Mesendoderm (in vitro differentiated cells): ENCODE measurements at regions not wholly inside any gene's neighbourhood (a gene's known extent, or its start where the extent isn't known, plus 50 kb on each side); places are given as distances from the start of the nearest gene placed in this dataset.

Experiments used
- DNase-seq: peaks from one replicate; pipeline ENCODE4 v3.0.0; 2013
- H2AK5ac ChIP-seq: 2 replicates; pipeline ENCODE4 v1.6.1; 2013; ENCODE audit warnings: low read length, inconsistent platforms
- H2BK120ac ChIP-seq: 2 replicates; pipeline ENCODE4 v1.6.1; 2013; ENCODE audit warnings: low read depth, mild to moderate bottlenecking, low read length, moderate library complexity, mixed read lengths
- H2BK15ac ChIP-seq: replicated peaks from 2 replicates; pipeline ENCODE4 v1.6.1; 2013; ENCODE audit warnings: low read depth, mild to moderate bottlenecking, moderate library complexity
- H2BK5ac ChIP-seq: 2 replicates; pipeline ENCODE4 v1.6.1; 2013; ENCODE audit warnings: low read length, inconsistent platforms
- H3K18ac ChIP-seq: 2 replicates; pipeline ENCODE4 v1.6.1; 2013; ENCODE audit warnings: mild to moderate bottlenecking, low read length, mixed read lengths
- H3K23ac ChIP-seq: one replicate; pipeline ENCODE4 v1.6.1; 2013; ENCODE audit warnings: low read length
- H3K27ac ChIP-seq: 2 replicates; pipeline ENCODE4 v1.5.1; 2013; ENCODE audit warnings: low read depth, mild to moderate bottlenecking, inconsistent platforms, low read length, moderate library complexity
- H3K27me3 ChIP-seq: 2 replicates; pipeline ENCODE4 v1.6.1; 2013; ENCODE audit warnings: low read length, control low read depth, mild to moderate bottlenecking, inconsistent platforms; ENCODE audit not compliant: insufficient read depth, poor library complexity
- H3K36me3 ChIP-seq: 2 replicates; pipeline ENCODE4 v1.6.1; 2013; ENCODE audit warnings: low read length, inconsistent platforms; ENCODE audit not compliant: control insufficient read depth, insufficient read depth
- H3K4ac ChIP-seq: one replicate; pipeline ENCODE4 v1.6.1; 2013; ENCODE audit warnings: low read depth, mild to moderate bottlenecking, low read length, moderate library complexity
- H3K4me1 ChIP-seq: 2 replicates; pipeline ENCODE4 v1.6.1; 2013; ENCODE audit warnings: low read depth, low read length, inconsistent platforms; ENCODE audit not compliant: control insufficient read depth
- H3K4me2 ChIP-seq: 2 replicates; pipeline ENCODE4 v1.6.1; 2013; ENCODE audit warnings: low read length
- H3K4me3 ChIP-seq: 2 replicates; pipeline ENCODE4 v1.5.1; 2013; ENCODE audit warnings: mild to moderate bottlenecking, low read length
- H3K56ac ChIP-seq: one replicate; pipeline ENCODE4 v1.6.1; 2013; ENCODE audit warnings: low read length
- H3K79me1 ChIP-seq: 2 replicates; pipeline ENCODE4 v1.6.1; 2013; ENCODE audit warnings: low read length, inconsistent platforms
- H3K79me2 ChIP-seq: 2 replicates; pipeline ENCODE4 v1.6.1; 2013; ENCODE audit warnings: mild to moderate bottlenecking, low read length; ENCODE audit not compliant: control insufficient read depth, insufficient read depth
- H3K9ac ChIP-seq: 2 replicates; pipeline ENCODE4 v1.6.1; 2013; ENCODE audit warnings: low read length, inconsistent platforms
- H4K5ac ChIP-seq: one replicate; pipeline ENCODE4 v1.6.1; 2013; ENCODE audit warnings: low read length
- H4K8ac ChIP-seq: one replicate; pipeline ENCODE4 v1.6.1; 2013; ENCODE audit warnings: low read depth, mild to moderate bottlenecking, control low read depth, low read length, moderate library complexity
- WGBS: extraction: QIAGEN DNeasy Blood & Tissue Kit; methylation state at CpG from one replicate; pipeline ENCODE4 v1.1.7; 2013; ENCODE audit warnings: low lambda C conversion rate, missing lambda C conversion rate; ENCODE audit not compliant: insufficient coverage; ENCODE audit errors: extremely low coverage; 5-methylcytosine and 5-hydroxymethylcytosine counted together

DNA sequence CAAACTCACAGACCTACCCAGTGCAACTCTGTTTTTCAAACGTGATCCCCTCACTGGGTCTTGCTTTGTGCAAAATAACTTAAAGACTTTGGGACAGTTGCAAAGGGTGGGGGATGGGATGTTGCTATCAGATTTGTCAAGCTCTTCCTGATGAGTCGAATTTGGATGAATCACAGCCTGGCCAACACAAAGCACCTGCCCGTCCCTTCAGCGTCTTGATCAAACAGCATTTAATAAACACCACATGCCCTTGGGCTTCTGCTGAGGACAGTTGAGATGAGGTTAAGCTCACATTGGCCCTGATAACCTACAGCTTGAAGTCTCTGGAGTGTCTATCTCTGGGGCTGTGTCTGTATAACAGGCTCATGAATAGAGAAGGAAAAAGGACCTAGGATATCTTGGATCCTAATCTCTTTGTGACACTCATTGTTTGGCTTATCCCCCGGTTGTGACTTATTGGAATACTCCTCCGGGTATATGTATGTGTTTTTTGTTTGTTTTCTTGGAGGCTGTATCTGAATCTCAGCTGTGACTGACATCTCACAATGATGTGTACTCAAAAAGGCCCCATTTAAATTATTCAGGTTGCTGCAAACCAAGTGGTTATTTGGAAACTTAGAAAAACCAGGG is 132.6 kb upstream of the NAMPT start:
- H3K79me1 ChIP-seq: no peaks in the 10 kb centered on the region
- peaks cover 8% of the 10 kb centered on the region for H3K4me1 ChIP-seq
- no peak overlapping the region for H2AK5ac ChIP-seq
- no peak overlapping the region for H2BK15ac ChIP-seq
- no peak overlapping the region for H3K4me2 ChIP-seq
- H2BK120ac ChIP-seq: no peak overlapping the region
- no peak overlapping the region for H4K8ac ChIP-seq
- no peaks in the 10 kb centered on the region for H3K36me3 ChIP-seq
- H3K9ac ChIP-seq: no peak overlapping the region
- H3K4me3 ChIP-seq: no peak overlapping the region
- no peak overlapping the region for H3K56ac ChIP-seq
- no peak overlapping the region for H3K18ac ChIP-seq
- peak overlapping the region; percentile 75 for H3K27ac ChIP-seq
- no peaks in the 10 kb centered on the region for H3K79me2 ChIP-seq
- no peak overlapping the region for H3K4ac ChIP-seq
- no CpG with 5 or more reads among the region's 6 CpGs for WGBS
- no peak overlapping the region for H4K5ac ChIP-seq
- H3K23ac ChIP-seq: no peak overlapping the region
- no peaks in the 10 kb centered on the region for H3K27me3 ChIP-seq
- no peak overlapping the region for H2BK5ac ChIP-seq
- DNase-seq: peak; percentile 39

GRCh38 chr7:106416430-106416829 is 131.6 kb upstream of the NAMPT start:
- Histone ChIP-seq H2BK5ac (no peak overlapping the region), H3K18ac (no peak overlapping the region), H2AK5ac (no peak overlapping the region), H3K56ac (no peak overlapping the region), H3K36me3 (no peaks in the 10 kb centered on the region), H3K4me3 (no peak overlapping the region), H2BK120ac (no peak overlapping the region), H4K5ac (no peak overlapping the region), H3K4me1 (peaks cover 8% of the 10 kb centered on the region), H3K4ac (no peak overlapping the region), H3K79me2 (no peaks in the 10 kb centered on the region), H3K9ac (no peak overlapping the region), H4K8ac (no peak overlapping the region), H3K79me1 (no peaks in the 10 kb centered on the region), H3K4me2 (no peak overlapping the region), H3K27ac (no peak overlapping the region), H3K27me3 (no peaks in the 10 kb centered on the region), H3K23ac (no peak overlapping the region), H2BK15ac (no peak overlapping the region)
- DNase-seq: no peak

DNA sequence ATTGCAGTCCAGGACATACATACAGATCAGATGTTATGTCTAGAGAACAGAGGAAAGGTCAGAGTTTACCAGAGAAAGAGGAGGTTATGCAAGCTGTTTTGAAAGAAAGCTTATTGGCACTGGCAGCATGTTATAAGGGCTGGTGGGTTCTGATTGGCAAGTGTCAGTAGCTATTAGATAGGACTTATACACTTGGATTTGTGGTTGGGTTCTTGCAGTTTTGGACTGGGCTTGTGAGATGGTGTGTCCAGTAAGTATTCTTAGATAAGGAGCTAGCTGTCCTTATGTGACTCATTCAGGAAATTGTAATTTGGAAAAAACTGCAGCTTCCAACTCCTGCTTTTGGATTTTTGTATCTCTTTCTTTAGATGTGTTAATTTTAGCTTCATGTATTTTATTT is 130.7 kb upstream of the NAMPT start:
- Histone ChIP-seq H3K56ac (no peak overlapping the region), H2BK5ac (no peak overlapping the region)

DNA sequence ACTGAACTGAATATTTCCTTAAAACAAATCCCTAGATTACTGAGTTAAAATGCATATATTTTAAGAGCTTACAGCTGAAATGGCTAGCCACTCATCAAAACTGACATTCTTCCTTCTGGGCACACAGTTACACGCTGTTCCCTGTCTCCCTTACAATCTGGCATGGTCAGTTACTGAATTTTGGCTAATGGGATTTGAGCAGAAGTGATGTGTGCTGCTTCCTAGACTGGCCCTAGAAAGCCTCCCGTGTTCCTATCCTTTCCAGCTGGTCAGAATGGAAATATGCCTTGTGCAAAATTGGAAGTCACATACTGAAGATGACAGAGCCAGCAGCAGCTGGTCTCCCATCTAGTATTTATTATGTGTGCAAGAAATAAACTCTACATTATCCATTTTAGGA is 128.7 kb upstream of the NAMPT start:
- Histone ChIP-seq H3K27ac (no peak overlapping the region), H3K4me2 (no peak overlapping the region), H3K56ac (peak overlapping the region; percentile 51), H3K4me3 (no peak overlapping the region), H4K5ac (peak overlapping the region; percentile 50), H3K36me3 (no peaks in the 10 kb centered on the region), H3K4ac (no peak overlapping the region), H2AK5ac (no peak overlapping the region), H3K27me3 (no peaks in the 10 kb centered on the region), H4K8ac (no peak overlapping the region), H2BK120ac (no peak overlapping the region), H3K18ac (peak overlapping the region; percentile 12), H3K23ac (no peak overlapping the region), H3K4me1 (peaks cover 8% of the 10 kb centered on the region), H3K9ac (no peak overlapping the region), H3K79me2 (no peaks in the 10 kb centered on the region), H2BK15ac (no peak overlapping the region), H3K79me1 (no peaks in the 10 kb centered on the region), H2BK5ac (no peak overlapping the region)
- WGBS: no CpG with 5 or more reads among the region's 2 CpGs
- no peak for DNase-seq

More for the DNA sequence above, 130.7 kb upstream of the NAMPT start:
- Histone ChIP-seq H3K4me2 (no peak overlapping the region), H2BK15ac (no peak overlapping the region), H2AK5ac (no peak overlapping the region), H3K9ac (no peak overlapping the region), H3K4me1 (peaks cover 8% of the 10 kb centered on the region), H2BK120ac (no peak overlapping the region), H3K18ac (no peak overlapping the region), H3K79me1 (no peaks in the 10 kb centered on the region), H3K36me3 (no peaks in the 10 kb centered on the region), H3K4ac (no peak overlapping the region), H4K8ac (no peak overlapping the region), H4K5ac (no peak overlapping the region), H3K27ac (no peak overlapping the region), H3K23ac (no peak overlapping the region), H3K4me3 (no peak overlapping the region), H3K79me2 (no peaks in the 10 kb centered on the region), H3K27me3 (no peaks in the 10 kb centered on the region)
- DNase-seq: no peak

- Histone ChIP-seq H2BK15ac (no peak overlapping the region), H3K18ac (no peak overlapping the region), H3K27ac (no peak overlapping the region), H3K27me3 (no peaks in the 10 kb centered on the region), H4K8ac (no peak overlapping the region), H3K9ac (no peak overlapping the region), H2AK5ac (no peak overlapping the region), H3K36me3 (no peaks in the 10 kb centered on the region), H3K79me2 (no peaks in the 10 kb centered on the region), H3K4me1 (no peaks in the 10 kb centered on the region), H3K4ac (no peak overlapping the region), H2BK120ac (no peak overlapping the region), H4K5ac (no peak overlapping the region), H3K23ac (no peak overlapping the region), H2BK5ac (no peak overlapping the region), H3K4me2 (no peak overlapping the region), H3K56ac (no peak overlapping the region), H3K79me1 (no peaks in the 10 kb centered on the region), H3K4me3 (no peak overlapping the region)
- no CpG with 5 or more reads among the region's 1 CpG for WGBS
- DNase-seq: no peak
These were observed 120.9 kb upstream of the NAMPT start for GRCh38 chr7:106405697-106406141.

GRCh38 chr7:106402898-106403297 is 118.1 kb upstream of the NAMPT start:
- Histone ChIP-seq H3K4me3 (no peak overlapping the region), H3K18ac (no peak overlapping the region), H3K79me2 (no peaks in the 10 kb centered on the region), H3K27me3 (no peaks in the 10 kb centered on the region), H3K9ac (no peak overlapping the region), H3K4me1 (no peaks in the 10 kb centered on the region), H2BK120ac (no peak overlapping the region), H3K4me2 (no peak overlapping the region), H3K23ac (no peak overlapping the region), H3K56ac (no peak overlapping the region), H2BK15ac (no peak overlapping the region), H2AK5ac (no peak overlapping the region), H3K79me1 (no peaks in the 10 kb centered on the region), H2BK5ac (no peak overlapping the region), H3K4ac (no peak overlapping the region), H3K36me3 (no peaks in the 10 kb centered on the region), H3K27ac (no peak overlapping the region), H4K8ac (no peak overlapping the region), H4K5ac (no peak overlapping the region)
- no peak for DNase-seq
- WGBS: no CpG with 5 or more reads among the region's 1 CpG
